IMR-90 (cell line): ENCODE measurements at regions not wholly inside any gene's neighbourhood (a gene's known extent, or its start where the extent isn't known, plus 50 kb on each side); places are given as distances from the start of the nearest gene placed in this dataset.

Experiments
- CEBPB ChIP-seq: IDR thresholded peaks from 2 replicates; pipeline ENCODE4 v1.6.1; 2012; ENCODE audit warnings: low read depth, low read length, improper control_type of control experiment
- FOS ChIP-seq: fragments of 150-350 bp; IDR thresholded peaks from 2 replicates; pipeline ENCODE4 v1.6.1; 2016; ENCODE audit warnings: low read depth, low read length
- MAFK ChIP-seq: IDR thresholded peaks from 2 replicates; pipeline ENCODE4 v1.6.1; 2012; ENCODE audit warnings: low read depth, low read length, improper control_type of control experiment
- POLR2A ChIP-seq: IDR thresholded peaks from 2 replicates; pipeline ENCODE4 v1.6.1; 2012; ENCODE audit warnings: mild to moderate bottlenecking, low read depth, low read length
- RCOR1 ChIP-seq: IDR thresholded peaks from 2 replicates; pipeline ENCODE4 v1.6.1; 2012; ENCODE audit warnings: mild to moderate bottlenecking, low read length, improper control_type of control experiment; ENCODE audit not compliant: insufficient replicate concordance
- RFX5 ChIP-seq: IDR thresholded peaks from 2 replicates; pipeline ENCODE4 v1.8.0; 2012; ENCODE audit warnings: low read depth, mild to moderate bottlenecking, low read length, moderate library complexity
- SMC3 ChIP-seq: fragments of 150-350 bp; IDR thresholded peaks from 2 replicates; pipeline ENCODE4 v1.6.1; 2016; ENCODE audit warnings: low read depth, mild to moderate bottlenecking, antibody characterized with exemption, low read length, moderate library complexity
- TF ChIP-seq, protein P1 (sequence below): conservative IDR thresholded peaks from 2 replicates; pipeline ENCODE4 v1.5.1; 2012; ENCODE audit warnings: mild to moderate bottlenecking, low read depth, low read length, improper control_type of control experiment
- TF ChIP-seq, protein P2 (sequence below): fragments of 150-350 bp; IDR thresholded peaks from 2 replicates; pipeline ENCODE4 v1.6.1; 2017; ENCODE audit warnings: mild to moderate bottlenecking, antibody characterized with exemption, low read length, low read depth

- TF ChIP-seq FOS (no peak), POLR2A (no peak), RFX5 (no peak), RCOR1 (no peak), SMC3 (no peak), MAFK (no peak), CEBPB (no peak)
- TF ChIP-seq, protein P1, sequence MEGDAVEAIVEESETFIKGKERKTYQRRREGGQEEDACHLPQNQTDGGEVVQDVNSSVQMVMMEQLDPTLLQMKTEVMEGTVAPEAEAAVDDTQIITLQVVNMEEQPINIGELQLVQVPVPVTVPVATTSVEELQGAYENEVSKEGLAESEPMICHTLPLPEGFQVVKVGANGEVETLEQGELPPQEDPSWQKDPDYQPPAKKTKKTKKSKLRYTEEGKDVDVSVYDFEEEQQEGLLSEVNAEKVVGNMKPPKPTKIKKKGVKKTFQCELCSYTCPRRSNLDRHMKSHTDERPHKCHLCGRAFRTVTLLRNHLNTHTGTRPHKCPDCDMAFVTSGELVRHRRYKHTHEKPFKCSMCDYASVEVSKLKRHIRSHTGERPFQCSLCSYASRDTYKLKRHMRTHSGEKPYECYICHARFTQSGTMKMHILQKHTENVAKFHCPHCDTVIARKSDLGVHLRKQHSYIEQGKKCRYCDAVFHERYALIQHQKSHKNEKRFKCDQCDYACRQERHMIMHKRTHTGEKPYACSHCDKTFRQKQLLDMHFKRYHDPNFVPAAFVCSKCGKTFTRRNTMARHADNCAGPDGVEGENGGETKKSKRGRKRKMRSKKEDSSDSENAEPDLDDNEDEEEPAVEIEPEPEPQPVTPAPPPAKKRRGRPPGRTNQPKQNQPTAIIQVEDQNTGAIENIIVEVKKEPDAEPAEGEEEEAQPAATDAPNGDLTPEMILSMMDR: no peak
- TF ChIP-seq, protein P2, sequence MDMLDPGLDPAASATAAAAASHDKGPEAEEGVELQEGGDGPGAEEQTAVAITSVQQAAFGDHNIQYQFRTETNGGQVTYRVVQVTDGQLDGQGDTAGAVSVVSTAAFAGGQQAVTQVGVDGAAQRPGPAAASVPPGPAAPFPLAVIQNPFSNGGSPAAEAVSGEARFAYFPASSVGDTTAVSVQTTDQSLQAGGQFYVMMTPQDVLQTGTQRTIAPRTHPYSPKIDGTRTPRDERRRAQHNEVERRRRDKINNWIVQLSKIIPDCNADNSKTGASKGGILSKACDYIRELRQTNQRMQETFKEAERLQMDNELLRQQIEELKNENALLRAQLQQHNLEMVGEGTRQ: no peak
Measured at GRCh38 chr20:40510622-40511021, 178.4 kb downstream of the MAFB start.
